ENCODE measurements at regions not wholly inside any gene's neighbourhood (a gene's known extent, or its start where the extent isn't known, plus 50 kb on each side); places are given as distances from the start of the nearest gene placed in this dataset.
"Not testable (repeated sequence)": the region's sequence is repeated elsewhere in the genome, so short reads cannot be mapped to it uniquely, and the experiment has no call there.

- TF ChIP-seq, protein P1, sequence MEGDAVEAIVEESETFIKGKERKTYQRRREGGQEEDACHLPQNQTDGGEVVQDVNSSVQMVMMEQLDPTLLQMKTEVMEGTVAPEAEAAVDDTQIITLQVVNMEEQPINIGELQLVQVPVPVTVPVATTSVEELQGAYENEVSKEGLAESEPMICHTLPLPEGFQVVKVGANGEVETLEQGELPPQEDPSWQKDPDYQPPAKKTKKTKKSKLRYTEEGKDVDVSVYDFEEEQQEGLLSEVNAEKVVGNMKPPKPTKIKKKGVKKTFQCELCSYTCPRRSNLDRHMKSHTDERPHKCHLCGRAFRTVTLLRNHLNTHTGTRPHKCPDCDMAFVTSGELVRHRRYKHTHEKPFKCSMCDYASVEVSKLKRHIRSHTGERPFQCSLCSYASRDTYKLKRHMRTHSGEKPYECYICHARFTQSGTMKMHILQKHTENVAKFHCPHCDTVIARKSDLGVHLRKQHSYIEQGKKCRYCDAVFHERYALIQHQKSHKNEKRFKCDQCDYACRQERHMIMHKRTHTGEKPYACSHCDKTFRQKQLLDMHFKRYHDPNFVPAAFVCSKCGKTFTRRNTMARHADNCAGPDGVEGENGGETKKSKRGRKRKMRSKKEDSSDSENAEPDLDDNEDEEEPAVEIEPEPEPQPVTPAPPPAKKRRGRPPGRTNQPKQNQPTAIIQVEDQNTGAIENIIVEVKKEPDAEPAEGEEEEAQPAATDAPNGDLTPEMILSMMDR (IDR thresholded peaks at IDR 0.05; ENCODE audit: insufficient read depth, low read depth, low read length): no peak
- no peak overlapping the region for H3K4me3 ChIP-seq (ENCODE audit: low read depth, low read length)
- DNase-seq (ENCODE audit: low read depth): no peak
These were observed 251.9 kb upstream of the GRM3 start for GRCh38 chr7:86391813-86392212.

GRCh38 chr7:86375602-86376001 lies 268.1 kb upstream of the GRM3 start:
- not testable (repeated sequence) for H3K4me3 ChIP-seq (ENCODE audit: low read depth, low read length); DNase-seq (ENCODE audit: low read depth)

- TF ChIP-seq, protein P1 (IDR thresholded peaks at IDR 0.05; ENCODE audit: insufficient read depth, low read depth, low read length): no peak
- DNase-seq (ENCODE audit: low read depth): no peak
- no peak overlapping the region for H3K4me3 ChIP-seq (ENCODE audit: low read depth, low read length)
These were observed 271.4 kb upstream of the GRM3 start for GRCh38 chr7:86372262-86372661.

DNA sequence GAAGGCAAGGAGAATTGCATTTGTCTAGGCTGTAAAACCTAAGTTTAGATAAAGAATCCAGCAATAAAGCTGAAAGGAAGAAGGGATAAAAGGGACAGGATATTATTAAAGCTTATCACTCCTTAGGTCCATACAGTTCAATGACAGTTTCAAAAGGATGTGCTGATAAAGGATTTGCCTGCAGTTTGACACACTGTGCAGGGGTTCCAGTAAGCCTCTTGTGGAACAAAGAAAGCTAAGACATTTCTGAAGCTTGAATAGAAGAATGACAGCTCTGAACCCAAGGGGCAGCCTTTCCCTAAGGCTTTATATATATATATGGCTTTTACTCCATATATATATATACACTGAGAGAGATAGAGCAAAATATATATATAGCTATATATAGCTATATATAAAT lies 276.8 kb upstream of the GRM3 start:
- no peak overlapping the region for H3K4me3 ChIP-seq (ENCODE audit: low read depth, low read length)
- TF ChIP-seq, protein P1 (IDR thresholded peaks at IDR 0.05; ENCODE audit: insufficient read depth, low read depth, low read length): no peak
- DNase-seq (ENCODE audit: low read depth): no peak

DNA sequence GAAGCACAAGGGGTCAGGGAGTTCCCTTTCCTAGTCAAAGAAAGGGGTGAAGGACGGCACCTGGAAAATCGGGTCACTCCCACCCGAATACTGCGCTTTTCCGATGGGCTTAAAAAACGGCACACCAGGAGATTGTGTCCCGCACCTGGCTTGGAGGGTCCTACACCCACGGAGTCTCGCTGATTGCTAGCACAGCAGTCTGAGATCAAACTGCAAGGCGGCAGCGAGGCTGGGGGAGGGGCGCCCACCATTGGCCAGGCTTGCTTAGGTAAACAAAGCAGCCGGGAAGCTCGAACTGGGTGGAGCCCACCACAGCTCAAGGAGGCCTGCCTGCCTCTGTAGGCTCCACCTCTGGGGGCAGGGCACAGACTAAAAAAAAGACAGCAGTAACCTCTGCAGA lies 303.3 kb upstream of the GRM3 start:
- not testable (repeated sequence) for H3K4me3 ChIP-seq (ENCODE audit: low read depth, low read length); DNase-seq (ENCODE audit: low read depth)

DNA sequence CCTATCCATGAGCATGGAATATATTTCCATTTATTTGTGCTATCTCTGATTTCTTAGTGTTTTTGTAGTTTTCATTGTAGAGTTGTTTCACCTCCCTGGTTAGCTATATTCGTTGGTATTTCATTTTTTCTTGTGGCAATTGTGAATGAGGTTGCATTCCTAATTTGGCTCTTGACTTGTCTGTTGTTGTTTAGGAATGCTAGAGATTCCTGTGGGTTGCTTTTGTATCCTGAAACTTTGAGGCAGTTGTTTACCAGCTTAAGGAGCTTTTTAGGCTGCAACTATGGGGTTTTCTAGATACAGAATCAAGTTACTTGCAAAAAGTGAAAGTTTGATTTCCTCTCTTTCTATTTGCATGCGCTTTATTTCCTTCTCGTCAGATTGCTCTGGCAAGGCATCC lies 304.7 kb upstream of the GRM3 start:
- H3K4me3 ChIP-seq (ENCODE audit: low read depth, low read length): no peak overlapping the region
- TF ChIP-seq, protein P1 (IDR thresholded peaks at IDR 0.05; ENCODE audit: insufficient read depth, low read depth, low read length): no peak
- no peak for DNase-seq (ENCODE audit: low read depth)

GRCh38 chr7:86328801-86329433 lies 314.8 kb upstream of the GRM3 start:
- TF ChIP-seq, protein P1 (IDR thresholded peaks at IDR 0.05; ENCODE audit: insufficient read depth, low read depth, low read length): no peak
- no peak for DNase-seq (ENCODE audit: low read depth)
- no peak overlapping the region for H3K4me3 ChIP-seq (ENCODE audit: low read depth, low read length)

- no peak for DNase-seq (ENCODE audit: low read depth)
- no peak overlapping the region for H3K4me3 ChIP-seq (ENCODE audit: low read depth, low read length)
- TF ChIP-seq, protein P1 (IDR thresholded peaks at IDR 0.05; ENCODE audit: insufficient read depth, low read depth, low read length): no peak
These were observed 316.9 kb upstream of the GRM3 start for GRCh38 chr7:86326847-86327246.

All from fibroblast of villous mesenchyme (primary cell).